ENCODE measurements at regions not wholly inside any gene's neighbourhood (a gene's known extent, or its start where the extent isn't known, plus 50 kb on each side); places are given as distances from the start of the nearest gene placed in this dataset.

GRCh38 chr5:153321478-153321877 is 169.0 kb upstream of the GRIA1 start:
- TF ChIP-seq CTCF (IDR thresholded peaks at IDR 0.05; ENCODE audit: low read depth, low read length), result no peak
- DNase-seq (ENCODE audit: extremely low read depth, low read depth), result no peak

- no peak for DNase-seq (ENCODE audit: extremely low read depth, low read depth)
- no peak for TF ChIP-seq CTCF (IDR thresholded peaks at IDR 0.05; ENCODE audit: low read depth, low read length)
These were observed 150.3 kb upstream of the GRIA1 start for GRCh38 chr5:153340139-153340538.

GRCh38 chr5:153340738-153341137 is 149.7 kb upstream of the GRIA1 start:
- DNase-seq (ENCODE audit: extremely low read depth, low read depth), result no peak
- TF ChIP-seq CTCF (IDR thresholded peaks at IDR 0.05; ENCODE audit: low read depth, low read length), result no peak

GRCh38 chr5:153342487-153342886 is 148.0 kb upstream of the GRIA1 start:
- TF ChIP-seq CTCF (IDR thresholded peaks at IDR 0.05; ENCODE audit: low read depth, low read length), result no peak
- DNase-seq (ENCODE audit: extremely low read depth, low read depth), result no peak

GRCh38 chr5:153347611-153348010 is 142.9 kb upstream of the GRIA1 start:
- no peak for TF ChIP-seq CTCF (IDR thresholded peaks at IDR 0.05; ENCODE audit: low read depth, low read length)
- DNase-seq (ENCODE audit: extremely low read depth, low read depth), result no peak

GRCh38 chr5:153350175-153350883 is 140.1 kb upstream of the GRIA1 start:
- DNase-seq (ENCODE audit: extremely low read depth, low read depth), result no peak

More at GRCh38 chr5:153350175-153350883, 140.1 kb upstream of the GRIA1 start:
- no peak for TF ChIP-seq CTCF (IDR thresholded peaks at IDR 0.05; ENCODE audit: low read depth, low read length)

Measured in AG09319 (cell line).